CD1c-positive myeloid dendritic cell (primary cell): ENCODE measurements at regions not wholly inside any gene's neighbourhood (a gene's known extent, or its start where the extent isn't known, plus 50 kb on each side); places are given as distances from the start of the nearest gene placed in this dataset.
"Not testable (repeated sequence)": the region's sequence is repeated elsewhere in the genome, so short reads cannot be mapped to it uniquely, and the experiment has no call there.

ENCODE experiments used
- DNase-seq: peaks from one replicate; pipeline ENCODE4 v3.0.0-alpha.2; 2016; ENCODE audit errors: extremely low spot score

DNA sequence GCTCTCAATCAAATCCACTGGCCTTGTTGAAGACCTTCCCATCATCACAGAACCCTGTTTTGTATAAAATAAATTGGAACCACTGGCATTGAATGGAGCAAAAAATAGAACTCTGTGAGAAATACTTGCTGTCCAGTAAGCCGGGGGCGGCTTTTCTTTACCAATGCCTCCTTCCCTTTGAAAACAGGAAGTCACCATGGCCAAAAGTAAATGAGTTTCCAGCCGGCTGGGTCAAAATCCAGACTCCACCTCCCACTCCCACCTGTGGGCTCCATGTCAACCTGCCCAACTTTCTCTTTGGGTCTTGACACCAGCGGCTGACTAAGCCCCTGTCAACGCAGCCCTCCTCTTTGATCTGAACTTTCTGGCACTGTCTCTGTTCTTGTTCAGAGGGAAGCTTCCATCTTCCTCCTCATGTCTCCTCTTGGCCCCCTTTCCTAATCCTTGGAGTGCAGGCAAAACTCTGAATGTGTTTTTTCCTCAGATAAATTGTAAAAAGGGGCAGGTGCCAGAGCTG lies 95.2 kb downstream of the TFAP2C start:
- DNase-seq, result peak; percentile 60

DNA sequence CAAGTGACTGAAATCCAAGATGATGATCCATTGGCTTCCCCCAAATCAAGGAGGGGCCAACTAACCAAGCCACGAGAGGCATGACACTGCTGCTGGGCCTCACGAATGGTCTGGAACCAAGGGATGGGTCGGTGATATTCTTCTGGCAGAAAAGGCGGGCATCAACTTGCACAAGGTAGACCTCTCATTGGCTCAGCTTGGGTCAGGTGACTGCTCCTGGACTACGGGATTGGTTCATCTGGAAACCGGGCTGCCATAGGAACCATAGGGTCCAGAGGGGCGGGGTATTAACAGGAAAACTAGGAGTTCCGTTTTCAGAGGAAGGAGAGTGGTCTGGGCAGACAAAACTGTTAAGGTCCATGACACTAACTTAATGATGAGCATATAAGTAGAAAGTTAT lies 100.9 kb downstream of the TFAP2C start:
- DNase-seq, result no peak

DNA sequence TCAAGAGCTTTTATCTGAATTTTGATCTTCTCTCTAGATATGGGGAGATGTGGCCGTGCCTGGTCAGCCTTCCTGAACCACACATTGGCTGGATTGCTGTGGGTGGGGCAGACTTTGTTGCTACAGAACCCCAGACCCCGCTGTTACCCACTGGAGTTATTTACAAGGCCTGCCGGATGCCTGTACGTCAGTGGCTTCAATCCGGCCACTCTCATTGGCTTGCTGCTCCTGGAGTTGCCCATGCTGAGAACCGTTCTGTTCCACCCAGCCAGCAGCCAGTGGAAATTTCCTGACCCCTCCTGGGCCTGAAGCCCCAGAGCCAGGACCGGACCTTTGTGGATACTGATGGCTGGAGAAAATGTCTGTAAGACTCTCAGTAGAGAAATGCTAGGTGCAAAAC lies 101.9 kb downstream of the TFAP2C start:
- DNase-seq, result no peak

DNA sequence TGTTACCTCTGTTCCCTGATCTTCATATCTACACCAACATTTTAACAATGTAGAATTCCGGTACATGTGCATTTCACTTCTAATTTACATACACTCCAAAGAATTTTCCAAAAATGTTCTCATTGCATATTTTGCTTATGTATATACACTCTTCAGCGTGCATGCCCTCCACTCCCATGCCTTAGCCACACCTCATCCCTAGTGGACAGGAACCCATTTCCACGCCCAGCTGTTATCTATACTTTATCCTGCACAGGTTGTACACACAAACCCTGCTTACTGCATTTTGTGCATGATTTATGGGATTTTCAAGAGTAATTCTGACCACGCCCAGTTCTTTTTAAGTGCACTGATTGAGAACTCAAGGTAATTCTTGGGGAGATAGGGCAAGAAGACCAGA lies 102.4 kb downstream of the TFAP2C start:
- no peak for DNase-seq

DNA sequence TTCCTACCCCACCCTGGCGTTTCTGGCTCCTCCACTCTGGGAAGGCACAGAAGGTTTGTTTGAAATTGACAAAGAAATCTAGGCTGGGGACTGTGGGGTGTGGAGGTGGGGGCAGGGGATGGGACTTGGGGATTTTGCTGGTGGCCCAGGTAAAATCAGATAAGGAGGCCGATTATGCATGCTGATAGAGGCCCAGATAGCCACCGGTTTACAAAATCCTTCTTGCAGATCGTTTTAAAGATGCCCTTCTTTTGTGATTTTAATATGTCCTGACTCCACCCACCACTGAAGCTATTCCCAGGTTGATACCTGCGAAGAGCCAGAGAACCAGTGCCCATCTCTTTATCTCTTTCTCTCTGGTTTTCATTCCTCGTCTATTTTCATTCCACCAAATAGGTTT lies 104.9 kb downstream of the TFAP2C start:
- DNase-seq, result no peak

DNA sequence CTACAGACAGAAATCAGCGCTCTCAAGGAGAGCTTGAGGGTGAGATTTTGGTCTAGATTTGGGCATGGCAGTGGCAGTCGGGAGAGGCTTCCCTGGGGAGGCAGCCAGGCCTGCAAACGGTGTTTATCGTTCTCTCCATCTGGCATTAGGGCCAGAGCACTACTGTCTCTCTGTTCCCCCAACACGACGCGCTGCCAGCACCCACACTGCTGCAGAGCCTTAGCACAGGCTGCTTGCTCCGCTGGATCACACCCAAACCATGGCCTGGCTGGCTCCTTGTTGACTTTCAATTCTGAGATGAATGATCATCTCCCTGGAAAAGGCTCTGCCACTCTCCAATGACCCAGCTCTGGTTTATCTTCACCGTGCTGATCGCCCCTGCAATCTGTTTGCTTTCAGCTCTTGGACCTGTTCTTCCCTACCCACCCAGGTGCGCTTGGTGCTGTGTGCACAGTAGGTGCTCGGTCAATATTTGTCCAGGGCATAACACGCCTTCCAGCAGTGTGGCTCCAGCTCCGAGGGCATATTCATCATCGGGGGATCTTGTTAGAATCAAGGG lies 106.1 kb downstream of the TFAP2C start:
- DNase-seq, result no peak

DNA sequence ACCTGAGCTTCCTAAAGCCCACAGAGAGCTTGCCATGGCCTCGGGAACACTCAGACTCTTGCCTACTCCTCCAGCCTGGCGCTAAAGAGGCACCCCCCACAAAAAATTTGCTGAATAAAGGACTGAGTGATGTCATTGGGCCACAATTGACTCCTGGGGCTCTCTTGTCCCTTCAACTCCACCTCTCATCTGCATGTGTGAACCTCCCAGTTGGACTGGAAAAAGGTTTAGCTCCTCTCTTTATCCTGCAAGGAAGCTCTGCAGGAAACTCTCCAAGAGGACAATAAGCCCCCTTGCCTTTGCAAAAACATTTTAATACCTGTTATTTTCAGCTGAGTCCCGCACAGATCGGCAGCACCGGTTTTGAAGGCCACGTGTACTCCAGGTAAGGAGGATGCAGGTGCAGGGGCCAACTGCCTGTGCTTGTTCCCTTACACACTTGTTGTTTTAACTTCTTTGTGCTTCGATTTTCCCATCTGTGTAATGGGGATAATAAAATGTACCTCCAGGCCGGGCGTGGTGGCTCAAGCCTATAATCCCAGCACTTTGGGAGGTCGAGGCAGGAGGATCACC lies 107.3 kb downstream of the TFAP2C start:
- no peak for DNase-seq

DNA sequence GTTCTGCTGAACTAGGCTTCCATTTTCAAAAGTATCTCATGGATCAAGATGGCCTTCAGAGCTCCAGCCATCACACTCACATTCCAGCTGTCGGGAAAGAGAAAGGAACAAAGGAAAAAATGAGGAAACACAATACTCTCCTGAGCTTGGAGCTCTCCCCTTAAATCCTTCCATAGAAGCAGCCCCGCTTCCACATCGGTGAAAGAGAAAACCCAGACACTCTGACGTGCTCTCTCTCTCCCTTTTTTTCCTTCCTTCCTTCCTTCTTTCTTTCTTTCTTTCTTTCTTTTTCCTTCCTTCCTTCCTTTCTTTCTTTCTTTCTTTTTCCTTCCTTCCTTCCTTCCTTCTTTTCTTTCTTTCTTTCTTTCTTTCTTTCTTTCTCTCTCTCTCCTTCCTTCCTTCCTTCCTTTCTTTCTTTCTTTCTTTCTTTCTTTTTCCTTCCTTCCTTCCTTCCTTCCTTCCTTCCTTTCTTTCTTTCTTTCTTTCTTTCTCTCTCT lies 115.3 kb downstream of the TFAP2C start:
- DNase-seq, result not testable (repeated sequence)

DNA sequence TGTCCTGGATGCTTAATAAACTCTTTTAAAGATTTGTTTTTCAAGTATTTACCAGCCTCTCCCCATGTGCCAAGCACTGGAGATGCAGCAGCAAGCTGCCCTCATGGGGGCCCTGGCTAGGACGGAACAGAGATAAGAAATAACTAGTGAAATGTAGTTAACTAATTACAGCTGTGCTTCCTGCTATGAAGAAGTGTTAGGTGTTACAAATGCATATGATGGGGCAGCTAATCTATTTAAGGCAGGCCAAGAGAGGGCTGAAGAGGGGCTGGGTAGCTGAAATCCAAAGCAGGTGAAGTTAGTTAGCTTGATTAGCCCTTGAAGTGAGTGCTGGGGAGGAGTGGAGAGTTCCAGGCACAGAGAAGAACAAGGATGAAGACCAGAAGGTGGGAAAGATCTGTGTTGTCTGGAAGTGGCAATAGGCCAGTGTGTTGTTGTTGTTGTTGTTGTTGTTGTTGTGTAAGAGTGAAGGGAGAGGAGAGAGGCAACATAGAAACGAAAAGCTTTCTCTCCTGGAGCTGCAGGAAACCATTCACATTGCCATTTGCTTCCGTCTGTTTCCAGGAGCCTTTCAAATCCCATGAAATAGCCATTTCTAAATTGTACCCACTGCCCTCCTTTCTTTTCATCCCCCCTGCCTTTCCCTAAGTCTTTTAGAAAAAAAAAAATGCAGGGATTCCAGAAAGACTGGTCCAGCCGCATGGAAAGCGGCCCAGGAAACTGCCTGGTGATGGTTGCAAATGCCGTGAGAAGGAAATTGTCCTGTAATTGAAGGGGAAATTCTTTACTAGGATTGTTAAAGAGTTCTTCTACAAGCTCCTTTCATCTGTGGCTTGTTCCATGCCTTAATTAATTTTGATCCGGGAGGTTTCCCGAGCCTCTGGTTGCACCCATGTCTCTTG lies 119.6 kb downstream of the TFAP2C start:
- no peak for DNase-seq

DNA sequence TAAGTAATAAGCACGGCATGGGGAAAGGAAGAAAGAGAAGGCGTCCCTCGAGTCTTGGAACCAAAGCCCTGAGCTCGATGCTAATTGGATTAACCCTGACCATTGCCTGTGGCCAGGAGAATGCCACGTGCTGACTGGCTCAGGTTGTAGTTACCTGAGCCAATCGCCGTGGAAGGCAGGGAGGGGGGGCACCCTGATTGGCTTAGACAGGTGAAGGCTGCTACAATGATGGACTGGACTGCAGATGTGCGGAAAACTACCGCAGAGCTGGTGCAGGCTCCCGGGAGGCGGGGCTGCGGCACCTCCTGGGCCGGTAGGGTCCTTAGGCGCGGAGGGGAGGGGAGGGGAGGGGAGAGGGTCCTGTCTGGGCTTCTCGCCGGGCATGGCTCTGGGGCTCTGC lies 121.3 kb downstream of the TFAP2C start:
- no peak for DNase-seq

DNA sequence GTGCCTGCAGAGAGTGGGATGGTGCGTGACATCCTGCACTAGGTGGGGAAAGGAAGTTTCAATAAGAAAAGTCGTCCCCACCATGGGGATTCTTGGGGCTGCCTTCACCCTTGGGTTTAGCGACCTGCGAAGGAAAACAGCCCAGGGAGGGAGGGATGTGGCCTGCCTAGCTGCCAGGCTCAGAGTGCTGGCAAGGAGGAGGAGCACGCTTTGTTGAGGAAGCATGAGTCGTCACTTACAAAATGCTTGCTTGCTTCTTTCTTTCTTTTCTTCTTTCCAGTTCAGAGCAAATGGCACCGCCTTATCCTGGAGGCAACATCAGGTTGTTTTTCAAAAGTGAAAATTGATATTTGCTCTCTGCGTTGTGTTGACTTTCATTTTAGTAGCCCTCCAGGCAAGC lies 123.2 kb downstream of the TFAP2C start:
- no peak for DNase-seq

DNA sequence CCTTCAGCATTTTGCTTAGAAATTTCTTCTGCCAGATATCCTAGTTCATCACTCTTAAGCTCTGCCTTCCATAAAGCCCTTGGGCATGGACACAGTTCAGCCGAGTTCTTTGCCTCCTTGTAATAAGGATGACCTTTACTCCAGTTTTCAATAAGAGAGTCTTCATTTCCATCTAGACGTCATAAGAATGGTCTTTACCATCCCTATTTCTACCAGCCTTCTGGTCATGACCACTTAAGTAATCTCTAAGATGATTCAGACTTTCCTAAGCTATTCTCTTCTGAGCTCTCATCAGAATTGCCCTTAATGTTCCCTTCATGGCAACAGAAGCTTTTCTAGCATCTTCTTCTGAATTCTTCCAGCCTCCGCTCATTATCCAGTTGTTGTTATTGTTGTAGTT lies 126.1 kb downstream of the TFAP2C start:
- DNase-seq, result no peak

DNA sequence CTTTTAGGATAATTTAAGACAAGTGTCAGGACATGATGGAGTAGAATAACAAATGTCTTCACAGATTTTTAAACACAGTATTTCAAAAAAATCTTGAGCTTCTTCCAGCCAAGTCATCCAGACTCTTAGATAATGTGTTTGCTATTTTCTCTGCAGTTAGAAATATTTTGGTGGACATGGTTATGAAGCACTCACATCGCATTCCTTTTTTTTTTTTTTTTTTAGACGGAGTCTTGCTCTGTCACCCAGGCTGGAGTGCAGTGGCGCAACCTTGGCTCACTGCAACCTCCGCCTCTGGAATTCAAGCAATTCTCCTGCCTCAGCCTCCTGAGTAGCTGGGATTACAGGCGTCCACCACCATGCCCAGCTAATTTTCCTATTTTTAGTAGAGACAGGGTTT lies 127.6 kb downstream of the TFAP2C start:
- not testable (repeated sequence) for DNase-seq

DNA sequence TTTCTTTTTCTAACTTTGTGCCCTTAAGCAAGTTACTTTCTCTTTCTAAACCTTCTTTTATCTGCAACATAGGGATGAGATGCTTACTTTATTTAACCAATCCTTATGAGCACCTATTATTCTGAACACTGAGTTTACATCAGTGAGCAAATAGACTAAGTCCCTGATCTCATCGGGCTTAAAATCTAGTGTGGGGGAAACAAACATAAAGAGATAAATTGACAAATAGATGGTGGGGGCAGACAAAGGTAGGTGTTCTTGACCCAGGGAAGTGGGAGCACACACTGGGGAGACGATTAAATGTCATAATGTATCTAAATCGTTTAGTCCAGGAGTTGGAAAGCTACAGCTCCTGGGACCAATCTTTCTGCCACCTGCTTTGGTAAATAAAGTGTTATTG lies 129.6 kb downstream of the TFAP2C start:
- DNase-seq, result no peak

DNA sequence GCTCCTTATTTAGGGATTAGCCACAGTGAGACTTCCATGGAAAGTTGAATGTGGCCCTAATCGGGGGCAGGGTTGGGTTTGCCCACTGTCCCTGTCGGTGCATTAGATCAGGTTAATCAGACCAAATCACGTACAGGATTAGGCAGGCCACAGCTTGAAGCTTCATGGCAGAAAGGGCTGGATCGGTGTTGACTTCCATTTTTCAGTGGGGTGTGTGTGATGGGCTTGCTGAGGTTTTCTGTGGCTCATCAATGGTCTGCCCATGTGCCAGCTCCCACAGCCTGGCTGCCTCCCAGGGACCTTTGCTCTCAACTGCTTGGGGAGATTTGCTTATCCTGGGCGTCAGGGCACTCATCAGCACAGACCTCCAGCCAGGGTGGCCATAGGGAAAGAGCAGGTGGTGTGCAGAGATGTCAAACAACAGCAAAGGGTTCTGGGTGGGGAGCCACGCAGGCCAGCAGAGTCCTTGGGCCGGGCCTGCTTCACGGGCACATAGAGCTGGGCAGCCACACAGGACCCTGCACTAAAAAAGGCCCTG lies 130.7 kb downstream of the TFAP2C start:
- DNase-seq, result no peak

DNA sequence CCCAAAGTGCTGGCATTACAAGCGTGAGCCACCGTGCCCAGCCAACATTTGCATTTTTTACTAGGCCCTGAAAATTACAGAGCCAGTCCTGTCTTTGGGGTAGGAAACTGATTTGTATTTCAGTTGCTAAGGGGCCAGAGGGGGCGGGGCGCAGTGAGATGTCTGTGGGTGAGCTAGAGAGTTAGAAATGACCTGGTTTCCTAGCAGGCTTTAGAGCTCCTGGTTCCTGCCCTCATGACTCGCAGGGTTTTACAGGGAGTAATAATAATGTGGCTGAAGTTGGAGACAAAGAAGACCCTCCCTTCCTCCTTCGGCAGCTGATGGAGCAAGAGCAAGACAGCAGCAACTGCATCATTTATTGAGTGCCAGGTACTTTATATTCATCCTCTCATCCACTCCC lies 131.5 kb downstream of the TFAP2C start:
- DNase-seq, result no peak

DNA sequence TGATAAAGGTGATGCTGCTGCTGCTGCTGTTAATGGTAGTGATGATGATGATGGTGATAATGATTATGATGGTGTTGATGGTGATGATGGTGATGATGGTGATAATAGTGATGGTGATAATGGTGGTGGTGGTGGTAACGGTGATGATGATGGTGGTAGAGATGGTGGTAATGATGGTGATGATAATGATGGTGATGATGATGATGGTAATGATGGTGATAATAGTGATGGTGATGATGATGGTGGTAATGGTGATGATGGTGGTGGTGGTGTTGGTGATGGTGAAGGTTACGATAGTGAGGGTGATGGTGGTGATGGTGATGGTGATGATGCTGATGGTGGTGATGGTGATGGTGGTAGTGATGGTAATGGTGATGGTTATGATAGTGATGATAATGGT lies 132.3 kb downstream of the TFAP2C start:
- DNase-seq, result no peak

DNA sequence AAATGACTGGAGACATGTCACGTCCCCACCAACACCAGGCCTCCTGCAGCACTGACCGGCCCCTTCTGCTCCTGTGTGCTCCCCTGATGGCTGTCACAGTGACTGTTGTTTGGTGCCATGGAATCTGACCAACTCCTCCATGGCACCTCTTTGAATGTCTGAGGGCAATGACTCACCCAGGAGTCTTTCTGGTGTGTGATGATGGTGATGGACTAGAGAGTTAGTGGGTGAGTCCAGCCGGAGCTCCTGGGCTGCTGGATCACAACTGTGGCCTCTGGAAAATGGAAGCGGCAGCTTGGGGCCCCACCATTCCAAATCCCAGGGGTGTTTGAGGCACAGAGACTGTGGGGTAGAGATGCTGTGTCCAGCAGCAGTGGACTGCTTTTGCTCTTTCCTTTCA lies 133.3 kb downstream of the TFAP2C start:
- DNase-seq, result no peak

DNA sequence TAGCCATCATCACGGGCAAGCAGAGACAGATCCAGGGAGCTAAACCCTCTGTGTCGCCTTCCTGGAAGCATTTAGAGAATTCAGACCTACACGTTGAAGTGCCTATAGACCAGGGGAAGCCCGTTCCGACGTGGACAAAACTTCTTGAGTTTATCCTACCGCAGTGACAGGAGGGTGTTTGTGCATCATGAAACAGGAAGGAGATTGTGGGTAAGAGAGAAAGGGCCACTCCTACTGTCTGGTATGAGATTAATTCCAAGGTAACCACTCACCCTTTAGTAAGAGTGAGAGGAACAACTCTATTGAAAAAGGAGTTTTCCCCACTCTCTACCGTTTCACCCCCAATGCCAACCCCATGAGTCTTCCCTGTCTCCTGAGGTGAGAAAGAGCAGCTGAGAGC lies 133.7 kb downstream of the TFAP2C start:
- DNase-seq, result no peak

DNA sequence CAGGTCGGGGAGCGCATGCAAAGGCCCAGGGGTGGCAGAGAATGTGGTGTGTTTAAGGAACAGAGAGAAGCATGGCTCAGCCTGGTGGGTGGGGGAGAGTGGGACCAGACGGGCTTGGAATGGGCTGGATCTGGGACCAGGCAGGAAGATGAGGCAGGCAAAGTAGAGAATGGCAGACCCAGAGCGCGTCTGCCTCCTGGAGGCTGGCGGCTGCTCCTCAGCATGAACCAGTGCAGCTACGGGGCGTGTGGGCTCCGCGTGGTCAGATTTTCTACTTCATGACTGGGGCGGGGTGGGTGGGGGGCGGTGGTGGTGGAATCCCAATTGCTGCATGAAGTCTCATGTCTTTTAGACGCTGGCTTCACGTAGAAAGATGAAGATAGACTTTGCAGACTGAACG lies 135.6 kb downstream of the TFAP2C start:
- no peak for DNase-seq

DNA sequence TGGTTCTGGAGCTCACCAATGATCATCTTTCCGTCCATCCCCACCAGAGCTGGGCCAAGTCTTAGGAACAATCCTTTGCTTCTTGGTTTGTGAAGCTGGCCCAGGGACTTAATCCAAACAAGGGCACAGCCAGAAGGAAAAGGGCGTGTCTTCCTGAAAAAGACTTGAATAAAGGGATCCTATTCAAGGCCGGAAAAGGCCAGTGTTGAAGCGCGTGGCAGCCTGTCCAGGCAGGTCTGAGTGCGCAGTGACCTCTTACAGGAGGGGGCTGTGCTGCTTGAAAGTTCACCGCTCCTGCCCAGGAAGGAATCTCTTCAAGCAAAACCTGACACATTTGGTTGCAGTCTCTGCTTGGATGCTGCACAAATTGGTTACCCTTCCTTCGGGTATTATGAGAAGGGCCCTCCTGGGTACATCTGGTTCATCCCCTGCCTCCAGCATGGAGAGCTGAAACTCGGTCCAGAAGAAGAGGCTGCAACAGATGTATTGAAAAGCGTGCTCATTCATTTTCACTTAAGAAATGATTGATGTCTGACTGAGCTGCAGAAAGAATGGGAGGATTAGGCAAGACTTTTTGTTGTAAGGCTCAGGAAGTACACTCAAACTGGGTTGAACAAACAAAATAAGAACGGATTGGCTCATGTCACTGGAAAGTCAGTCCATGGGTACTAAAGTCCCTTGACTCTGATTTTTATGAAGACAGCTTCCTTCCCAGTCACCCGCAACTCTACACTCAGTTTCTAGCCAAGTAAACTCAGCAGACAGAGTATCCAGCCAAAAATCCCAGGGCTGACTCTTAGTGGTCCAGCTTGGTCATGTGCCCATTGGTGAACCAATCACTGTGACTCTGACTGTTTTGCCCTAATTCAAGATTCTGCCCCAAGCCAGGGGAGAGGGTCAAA lies 136.3 kb downstream of the TFAP2C start:
- DNase-seq, result no peak

DNA sequence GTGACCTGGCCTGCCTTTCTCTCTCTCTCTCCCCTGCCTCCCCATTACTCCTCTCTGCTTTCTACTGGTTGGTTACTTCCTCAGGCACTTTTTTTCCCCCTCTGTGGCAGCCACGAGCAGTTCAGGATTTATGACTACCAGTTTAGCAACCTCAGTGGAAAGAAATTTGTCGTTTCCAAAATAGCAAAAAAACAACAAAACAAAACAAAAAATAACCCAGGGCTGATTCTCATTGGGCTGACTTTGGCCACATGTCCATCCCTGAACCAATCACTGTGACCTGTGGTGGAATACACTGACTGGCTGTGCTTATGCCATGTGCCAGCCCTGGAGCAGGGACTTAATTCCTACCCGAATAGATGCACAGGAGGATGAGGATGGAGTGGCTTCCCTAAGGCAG lies 137.4 kb downstream of the TFAP2C start:
- DNase-seq, result no peak
